ENCODE measurements at regions not wholly inside any gene's neighbourhood (a gene's known extent, or its start where the extent isn't known, plus 50 kb on each side); places are given as distances from the start of the nearest gene placed in this dataset.

DNA sequence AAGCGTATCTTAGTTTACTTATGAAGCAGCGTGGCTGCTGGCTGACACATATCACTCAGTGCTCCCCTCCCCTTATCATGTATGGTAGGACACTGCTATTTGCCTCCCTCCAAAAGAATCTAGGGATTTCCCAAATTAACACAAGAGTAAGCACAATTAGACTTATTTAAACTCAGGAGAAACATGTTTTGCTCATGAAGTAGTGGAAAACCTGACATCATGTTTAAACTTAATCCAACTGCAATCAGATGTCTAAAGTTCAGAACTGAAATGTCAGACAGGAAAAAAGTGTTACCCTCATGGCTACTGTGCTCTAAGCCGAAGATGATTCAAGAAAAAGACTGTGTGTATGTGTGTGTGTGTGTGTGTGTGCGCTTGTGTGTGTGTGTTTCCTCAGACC lies 324.1 kb upstream of the TNC start:
- no peak overlapping the region for H3K27ac ChIP-seq
- ChIA-PET POLR2A (ENCODE audit: low non-redundant PET) (no interaction called here), CTCF (no interaction called here)
- no peak for DNase-seq (ENCODE audit: low spot score)
- TF ChIP-seq, protein P1, sequence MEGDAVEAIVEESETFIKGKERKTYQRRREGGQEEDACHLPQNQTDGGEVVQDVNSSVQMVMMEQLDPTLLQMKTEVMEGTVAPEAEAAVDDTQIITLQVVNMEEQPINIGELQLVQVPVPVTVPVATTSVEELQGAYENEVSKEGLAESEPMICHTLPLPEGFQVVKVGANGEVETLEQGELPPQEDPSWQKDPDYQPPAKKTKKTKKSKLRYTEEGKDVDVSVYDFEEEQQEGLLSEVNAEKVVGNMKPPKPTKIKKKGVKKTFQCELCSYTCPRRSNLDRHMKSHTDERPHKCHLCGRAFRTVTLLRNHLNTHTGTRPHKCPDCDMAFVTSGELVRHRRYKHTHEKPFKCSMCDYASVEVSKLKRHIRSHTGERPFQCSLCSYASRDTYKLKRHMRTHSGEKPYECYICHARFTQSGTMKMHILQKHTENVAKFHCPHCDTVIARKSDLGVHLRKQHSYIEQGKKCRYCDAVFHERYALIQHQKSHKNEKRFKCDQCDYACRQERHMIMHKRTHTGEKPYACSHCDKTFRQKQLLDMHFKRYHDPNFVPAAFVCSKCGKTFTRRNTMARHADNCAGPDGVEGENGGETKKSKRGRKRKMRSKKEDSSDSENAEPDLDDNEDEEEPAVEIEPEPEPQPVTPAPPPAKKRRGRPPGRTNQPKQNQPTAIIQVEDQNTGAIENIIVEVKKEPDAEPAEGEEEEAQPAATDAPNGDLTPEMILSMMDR (conservative IDR thresholded peaks at IDR 0.05; ENCODE audit: low read depth), result no peak

- no peak overlapping the region for H3K27ac ChIP-seq
- DNase-seq (ENCODE audit: low spot score), result no peak
- ChIA-PET POLR2A (ENCODE audit: low non-redundant PET) (no interaction called here), CTCF (interaction anchor here (1.2 kb wide), 1 partner anchor 242 kb away, joined by 5 read pairs; no protein-coding TSS in a partner anchor)
- TF ChIP-seq, protein P1 (conservative IDR thresholded peaks at IDR 0.05; ENCODE audit: low read depth), result no peak
These were observed 325.9 kb upstream of the TNC start for GRCh38 chr9:115443890-115444289.

GRCh38 chr9:115444959-115445358 lies 327.0 kb upstream of the TNC start:
- H3K27ac ChIP-seq, result no peak overlapping the region
- CTCF ChIA-PET, result interaction anchor here (0.6 kb wide), 2 partner anchors 34 to 171 kb away, joined by 5 to 8 read pairs; no protein-coding TSS in a partner anchor

GRCh38 chr9:115445655-115446054 lies 327.7 kb upstream of the TNC start:
- TF ChIP-seq, protein P1 (conservative IDR thresholded peaks at IDR 0.05; ENCODE audit: low read depth), result no peak
- no peak for DNase-seq (ENCODE audit: low spot score)
- H3K27ac ChIP-seq, result no peak overlapping the region
- ChIA-PET POLR2A (ENCODE audit: low non-redundant PET) (no interaction called here), CTCF (no interaction called here)

More at GRCh38 chr9:115444959-115445358, 327.0 kb upstream of the TNC start:
- POLR2A ChIA-PET (ENCODE audit: low non-redundant PET), result no interaction called here
- no peak for DNase-seq (ENCODE audit: low spot score)
- TF ChIP-seq, protein P1 (conservative IDR thresholded peaks at IDR 0.05; ENCODE audit: low read depth), result no peak

DNA sequence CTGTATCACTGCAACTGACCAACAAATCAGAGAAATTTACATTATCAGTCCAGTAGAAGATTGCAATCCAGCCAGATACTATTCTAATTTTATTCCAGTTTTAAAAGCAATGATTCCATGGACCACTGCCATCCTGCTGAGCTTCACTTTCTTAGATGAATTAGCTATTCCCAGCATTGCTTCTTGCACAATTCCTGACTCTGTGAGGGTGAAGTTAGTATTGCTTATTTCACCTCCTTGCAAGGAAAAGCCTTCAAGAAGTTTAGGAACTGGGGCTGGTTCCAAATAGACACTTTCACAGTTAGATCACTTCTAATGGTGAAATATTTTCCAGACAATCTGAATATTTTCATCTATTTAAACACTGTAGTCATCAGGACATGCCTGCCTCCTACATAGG lies 338.6 kb upstream of the TNC start:
- ChIA-PET POLR2A (ENCODE audit: low non-redundant PET) (no interaction called here), CTCF (no interaction called here)
- no peak overlapping the region for H3K27ac ChIP-seq
- TF ChIP-seq, protein P1 (conservative IDR thresholded peaks at IDR 0.05; ENCODE audit: low read depth), result no peak
- DNase-seq (ENCODE audit: low spot score), result no peak

- CTCF ChIA-PET, result no interaction called here
- POLR2A ChIA-PET (ENCODE audit: low non-redundant PET), result no interaction called here
- TF ChIP-seq, protein P1 (conservative IDR thresholded peaks at IDR 0.05; ENCODE audit: low read depth), result no peak
- no peak overlapping the region for H3K27ac ChIP-seq
- no peak for DNase-seq (ENCODE audit: low spot score)
These were observed 343.3 kb upstream of the TNC start for GRCh38 chr9:115461280-115461679.

GRCh38 chr9:115462623-115463022 lies 344.7 kb upstream of the TNC start:
- no peak overlapping the region for H3K27ac ChIP-seq
- no peak for DNase-seq (ENCODE audit: low spot score)
- ChIA-PET POLR2A (ENCODE audit: low non-redundant PET) (no interaction called here), CTCF (interaction anchor here (0.7 kb wide), 1 partner anchor 726 kb away, joined by 3 read pairs; no protein-coding TSS in a partner anchor)
- TF ChIP-seq, protein P1 (conservative IDR thresholded peaks at IDR 0.05; ENCODE audit: low read depth), result no peak

Data from RWPE1 (cell line).